NB4 (cell line): ENCODE measurements at regions not wholly inside any gene's neighbourhood (a gene's known extent, or its start where the extent isn't known, plus 50 kb on each side); places are given as distances from the start of the nearest gene placed in this dataset.

Experiments used
- DNase-seq: peaks from one replicate; pipeline ENCODE4 v3.0.0; 2010; ENCODE audit warnings: low read depth
- H3K4me3 ChIP-seq: one replicate; pipeline ENCODE4 v1.5.1; 2011; ENCODE audit warnings: mild to moderate bottlenecking, low read depth, low read length, moderate library complexity
- MYC ChIP-seq: IDR thresholded peaks from 2 replicates; pipeline ENCODE4 v1.6.1; 2011; ENCODE audit warnings: low read depth, low read length
- POLR2A ChIP-seq: IDR thresholded peaks from 2 replicates; pipeline ENCODE4 v1.6.1; 2011; ENCODE audit warnings: mild to moderate bottlenecking; ENCODE audit not compliant: insufficient read length; ENCODE audit errors: extremely low read depth
- TF ChIP-seq, protein P1 (sequence below): IDR thresholded peaks from 2 replicates; pipeline ENCODE4 v1.6.1; 2011; ENCODE audit warnings: low read depth, low read length
- TF ChIP-seq, protein P2 (sequence below): IDR thresholded peaks from one replicate; pipeline ENCODE4 v1.5.1; 2012; ENCODE audit warnings: low read depth, low read length

DNA sequence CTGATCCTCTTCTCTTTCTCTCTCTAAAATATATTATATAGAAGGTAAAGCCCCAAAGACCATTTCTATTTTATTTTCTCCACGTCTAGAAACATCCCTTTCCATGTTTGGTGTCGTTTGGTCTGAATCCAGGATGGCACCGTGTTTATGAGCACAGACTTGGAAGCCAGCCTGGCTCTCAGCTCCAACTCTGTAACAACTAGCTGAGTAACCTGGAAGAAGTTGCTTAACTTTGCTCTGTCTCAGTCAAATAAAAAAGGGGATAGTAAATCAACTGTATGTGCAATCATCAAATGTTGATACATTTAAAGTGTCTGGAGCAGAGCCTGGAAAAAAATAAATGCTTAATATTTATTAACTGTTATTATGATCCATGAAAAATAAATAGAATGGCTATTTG is 249.8 kb upstream of the MAF start:
- DNase-seq: no peak
- TF ChIP-seq, protein P1, sequence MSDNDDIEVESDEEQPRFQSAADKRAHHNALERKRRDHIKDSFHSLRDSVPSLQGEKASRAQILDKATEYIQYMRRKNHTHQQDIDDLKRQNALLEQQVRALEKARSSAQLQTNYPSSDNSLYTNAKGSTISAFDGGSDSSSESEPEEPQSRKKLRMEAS: no peak
- TF ChIP-seq POLR2A: no peak
- TF ChIP-seq MYC: no peak
- TF ChIP-seq, protein P2, sequence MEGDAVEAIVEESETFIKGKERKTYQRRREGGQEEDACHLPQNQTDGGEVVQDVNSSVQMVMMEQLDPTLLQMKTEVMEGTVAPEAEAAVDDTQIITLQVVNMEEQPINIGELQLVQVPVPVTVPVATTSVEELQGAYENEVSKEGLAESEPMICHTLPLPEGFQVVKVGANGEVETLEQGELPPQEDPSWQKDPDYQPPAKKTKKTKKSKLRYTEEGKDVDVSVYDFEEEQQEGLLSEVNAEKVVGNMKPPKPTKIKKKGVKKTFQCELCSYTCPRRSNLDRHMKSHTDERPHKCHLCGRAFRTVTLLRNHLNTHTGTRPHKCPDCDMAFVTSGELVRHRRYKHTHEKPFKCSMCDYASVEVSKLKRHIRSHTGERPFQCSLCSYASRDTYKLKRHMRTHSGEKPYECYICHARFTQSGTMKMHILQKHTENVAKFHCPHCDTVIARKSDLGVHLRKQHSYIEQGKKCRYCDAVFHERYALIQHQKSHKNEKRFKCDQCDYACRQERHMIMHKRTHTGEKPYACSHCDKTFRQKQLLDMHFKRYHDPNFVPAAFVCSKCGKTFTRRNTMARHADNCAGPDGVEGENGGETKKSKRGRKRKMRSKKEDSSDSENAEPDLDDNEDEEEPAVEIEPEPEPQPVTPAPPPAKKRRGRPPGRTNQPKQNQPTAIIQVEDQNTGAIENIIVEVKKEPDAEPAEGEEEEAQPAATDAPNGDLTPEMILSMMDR: no peak
- no peak overlapping the region for H3K4me3 ChIP-seq

DNA sequence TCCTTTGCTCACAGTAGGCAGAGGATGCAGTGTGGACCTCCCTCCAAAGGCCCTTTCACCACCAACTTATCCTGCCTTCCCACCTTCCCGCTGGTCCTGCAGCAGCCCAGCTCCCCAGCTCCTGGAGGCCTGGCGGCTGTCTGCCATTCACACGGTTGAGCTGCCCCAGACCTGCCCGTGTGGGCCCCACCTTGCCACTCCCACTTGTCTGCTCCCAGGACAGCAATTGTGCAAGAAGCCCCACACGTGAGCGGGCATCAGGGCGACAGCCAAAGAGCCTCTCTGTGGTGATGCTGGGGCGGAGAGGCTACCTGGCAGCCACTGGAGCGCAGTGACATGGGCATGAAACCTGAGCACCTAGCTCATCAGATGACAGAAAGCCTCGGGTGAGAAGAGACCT is 248.6 kb upstream of the MAF start:
- DNase-seq: no peak
- H3K4me3 ChIP-seq: no peak overlapping the region
- TF ChIP-seq, protein P1: no peak
- TF ChIP-seq POLR2A (no peak), MYC (no peak)
- TF ChIP-seq, protein P2: no peak

DNA sequence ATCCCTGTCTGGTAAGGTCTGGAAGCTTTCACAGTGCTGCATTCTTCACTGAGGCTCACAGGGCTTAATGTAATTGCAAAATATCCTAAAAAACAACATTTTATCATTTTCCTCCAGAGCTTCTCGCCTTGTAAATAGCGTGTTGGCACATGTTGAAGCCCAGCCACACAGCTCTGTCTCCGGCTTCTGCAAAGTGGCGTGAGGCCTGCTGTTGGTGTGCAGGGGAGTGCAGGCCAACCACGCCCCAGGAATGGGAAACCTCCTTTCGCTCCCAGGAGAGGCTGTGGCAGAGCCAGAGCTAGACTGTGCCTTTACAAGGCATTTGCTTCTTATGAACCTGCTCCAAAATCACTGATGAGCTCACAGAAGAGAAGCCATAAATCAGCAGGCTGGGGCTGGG is 248.2 kb upstream of the MAF start:
- H3K4me3 ChIP-seq: no peak overlapping the region
- TF ChIP-seq MYC (no peak), POLR2A (no peak)
- TF ChIP-seq, protein P1: no peak
- TF ChIP-seq, protein P2: no peak
- no peak for DNase-seq

DNA sequence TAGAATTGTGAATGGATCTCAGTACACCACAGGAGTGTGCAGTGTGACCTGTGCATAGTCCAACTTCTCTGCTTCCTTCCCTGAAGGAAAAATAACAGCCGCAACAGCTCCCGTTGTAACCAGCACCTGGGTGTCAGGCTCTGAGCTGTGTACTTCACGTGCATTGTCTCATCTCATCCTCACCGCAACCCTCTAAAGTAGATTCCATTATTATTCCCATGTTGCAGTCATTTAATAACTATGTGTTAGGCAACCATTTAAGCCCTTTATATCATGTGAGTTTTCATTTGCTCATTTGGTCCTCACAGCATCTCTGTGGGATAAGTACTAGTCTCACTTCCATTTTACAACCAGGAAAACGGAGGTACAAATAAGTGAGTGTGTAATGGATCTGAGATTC is 247.0 kb upstream of the MAF start:
- H3K4me3 ChIP-seq: no peak overlapping the region
- no peak for DNase-seq
- TF ChIP-seq, protein P1: no peak

DNA sequence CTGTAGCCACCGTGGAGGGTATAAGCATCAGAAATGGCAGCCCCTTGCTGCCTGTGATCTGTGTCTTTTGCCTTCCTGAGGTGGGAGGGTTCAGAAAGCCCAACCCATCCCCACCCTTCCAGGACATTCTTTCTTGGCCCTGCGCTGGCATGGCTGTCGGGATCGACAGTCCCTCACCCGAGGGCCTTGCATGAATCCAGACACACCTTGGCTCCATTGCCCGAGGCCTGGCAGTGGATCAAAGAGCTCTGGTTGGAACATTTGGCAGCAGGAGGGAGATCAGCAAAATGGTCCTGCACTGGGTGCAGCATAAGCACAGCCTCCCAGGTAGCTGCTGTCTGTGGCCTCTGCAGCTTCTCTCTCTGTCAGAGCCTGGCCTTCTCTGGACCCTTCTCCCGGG is 246.6 kb upstream of the MAF start:
- TF ChIP-seq POLR2A (no peak), MYC (no peak)
- TF ChIP-seq, protein P1: no peak
- TF ChIP-seq, protein P2: no peak
- DNase-seq: no peak
- H3K4me3 ChIP-seq: no peak overlapping the region

DNA sequence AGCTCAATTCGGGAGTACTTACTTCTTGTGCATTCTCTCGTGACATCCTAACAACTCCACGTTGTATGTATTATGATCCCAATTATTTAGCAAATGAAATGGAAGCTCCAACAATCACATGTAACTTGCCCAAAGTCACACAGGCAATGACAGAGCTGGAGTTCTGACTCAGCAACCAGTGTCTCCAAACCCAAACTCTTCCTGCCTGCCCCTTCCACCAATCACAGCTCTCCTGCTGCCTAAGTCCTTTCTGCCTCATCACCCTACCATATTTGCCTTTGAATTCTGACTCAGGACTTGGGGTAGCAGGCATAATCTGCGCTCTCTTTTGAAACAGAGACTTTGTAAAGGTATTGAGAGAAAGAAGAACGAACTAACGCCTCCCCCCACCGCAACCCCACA is 245.2 kb upstream of the MAF start:
- DNase-seq: no peak
- H3K4me3 ChIP-seq: no peak overlapping the region
- TF ChIP-seq MYC: no peak
- TF ChIP-seq, protein P2: no peak
- TF ChIP-seq, protein P1: no peak
- TF ChIP-seq POLR2A: no peak
